GM12874 (cell line): ENCODE measurements at regions not wholly inside any gene's neighbourhood (a gene's known extent, or its start where the extent isn't known, plus 50 kb on each side); places are given as distances from the start of the nearest gene placed in this dataset.

ENCODE experiments used
- CTCF ChIP-seq: IDR thresholded peaks from 2 replicates; pipeline ENCODE4 v1.5.1; 2011; ENCODE audit warnings: low read depth, mild to moderate bottlenecking, control low read depth, low read length, moderate library complexity; ENCODE audit not compliant: insufficient read depth

GRCh38 chr3:99248913-99249312, 347.4 kb upstream of the DCBLD2 start:
- TF ChIP-seq CTCF: no peak

DNA sequence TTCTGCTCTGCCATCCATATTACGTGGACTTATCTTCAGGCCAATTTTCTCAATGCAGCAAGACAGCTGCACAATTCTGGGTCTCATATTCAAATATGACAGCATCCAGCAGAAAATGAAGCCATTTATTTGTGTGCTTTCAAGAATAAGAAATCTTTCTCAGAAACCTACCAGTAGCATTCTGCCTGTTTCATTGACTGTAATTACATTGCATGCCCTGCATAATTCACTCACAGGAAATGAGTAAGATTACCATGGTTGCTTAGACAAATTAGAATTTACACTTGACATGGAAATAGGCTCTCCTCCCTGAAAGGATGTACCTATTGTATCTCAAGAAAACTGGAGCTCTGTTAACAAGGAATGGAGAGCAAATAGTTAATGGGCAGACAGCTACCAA, 346.6 kb upstream of the DCBLD2 start:
- TF ChIP-seq CTCF: no peak

- no peak for TF ChIP-seq CTCF
Measured at GRCh38 chr3:99246010-99246654, 344.6 kb upstream of the DCBLD2 start.

- no peak for TF ChIP-seq CTCF
Measured at GRCh38 chr3:99242271-99242670, 340.8 kb upstream of the DCBLD2 start.

- TF ChIP-seq CTCF: no peak
Measured at GRCh38 chr3:99240700-99241099, 339.2 kb upstream of the DCBLD2 start.

DNA sequence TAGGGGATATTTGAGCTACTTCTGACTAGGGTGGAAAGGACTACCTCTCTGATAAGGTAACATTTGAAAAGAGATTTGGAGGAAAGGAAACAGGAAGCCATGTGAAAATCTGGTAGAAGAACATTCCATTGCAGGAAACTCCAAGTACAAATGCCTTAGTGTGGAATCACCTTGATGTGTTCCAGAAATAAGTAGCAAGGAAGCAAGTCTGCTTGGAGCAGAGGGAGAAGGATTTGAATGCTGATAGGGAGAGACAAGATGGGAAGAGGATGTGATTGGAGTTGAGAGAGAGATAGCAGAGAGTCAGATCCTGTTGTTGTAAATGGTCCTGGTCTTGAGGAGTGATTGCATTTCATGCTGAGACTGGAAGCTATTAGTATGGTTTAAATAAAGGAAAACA, 335.1 kb upstream of the DCBLD2 start:
- TF ChIP-seq CTCF: no peak

DNA sequence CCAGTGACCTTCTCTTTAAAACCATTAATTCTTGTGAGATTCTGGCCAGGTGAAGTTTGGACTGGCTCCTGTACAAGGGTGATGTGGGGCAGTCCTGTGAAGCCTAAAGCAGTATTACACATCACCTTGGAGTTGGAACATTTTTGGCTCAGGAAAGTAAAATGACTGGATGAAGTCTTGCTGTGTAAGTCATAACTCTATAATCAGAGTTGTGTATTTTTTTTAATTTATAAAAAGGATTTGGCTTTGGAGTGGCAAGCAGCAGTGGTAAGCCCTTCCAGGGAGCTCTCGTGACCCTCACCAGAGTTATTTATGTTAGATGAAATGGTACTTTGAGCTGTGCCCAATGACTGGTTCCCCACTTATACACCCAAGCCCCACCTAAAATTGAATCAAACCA, 331.2 kb upstream of the DCBLD2 start:
- no peak for TF ChIP-seq CTCF
